ENCODE measurements at regions not wholly inside any gene's neighbourhood (a gene's known extent, or its start where the extent isn't known, plus 50 kb on each side); places are given as distances from the start of the nearest gene placed in this dataset.

GRCh38 chr6:56387621-56388414, 140.4 kb upstream of the COL21A1 start (continued):
- TF ChIP-seq, protein P1, sequence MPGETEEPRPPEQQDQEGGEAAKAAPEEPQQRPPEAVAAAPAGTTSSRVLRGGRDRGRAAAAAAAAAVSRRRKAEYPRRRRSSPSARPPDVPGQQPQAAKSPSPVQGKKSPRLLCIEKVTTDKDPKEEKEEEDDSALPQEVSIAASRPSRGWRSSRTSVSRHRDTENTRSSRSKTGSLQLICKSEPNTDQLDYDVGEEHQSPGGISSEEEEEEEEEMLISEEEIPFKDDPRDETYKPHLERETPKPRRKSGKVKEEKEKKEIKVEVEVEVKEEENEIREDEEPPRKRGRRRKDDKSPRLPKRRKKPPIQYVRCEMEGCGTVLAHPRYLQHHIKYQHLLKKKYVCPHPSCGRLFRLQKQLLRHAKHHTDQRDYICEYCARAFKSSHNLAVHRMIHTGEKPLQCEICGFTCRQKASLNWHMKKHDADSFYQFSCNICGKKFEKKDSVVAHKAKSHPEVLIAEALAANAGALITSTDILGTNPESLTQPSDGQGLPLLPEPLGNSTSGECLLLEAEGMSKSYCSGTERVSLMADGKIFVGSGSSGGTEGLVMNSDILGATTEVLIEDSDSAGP (CRISPR knock-in tag; IDR thresholded peaks at IDR 0.05; ENCODE audit: borderline replicate concordance): peak; percentile 39; the same call in 1 of the 2 replicates
- TF ChIP-seq ISL2 (CRISPR knock-in tag; IDR thresholded peaks at IDR 0.05) (peak; percentile 37; the same call in 1 of the 2 replicates), ZBTB4 (CRISPR knock-in tag; IDR thresholded peaks at IDR 0.05; ENCODE audit: borderline replicate concordance) (peak; percentile 59; the same call in 1 of the 2 replicates), NCOR1 (IDR thresholded peaks at IDR 0.05; ENCODE audit: borderline replicate concordance, low read length) (peak; percentile 19; the same call in 1 of the 2 replicates), ZSCAN21 (CRISPR knock-in tag; IDR thresholded peaks at IDR 0.05; ENCODE audit: borderline replicate concordance) (peak; percentile 81), PATZ1 (CRISPR knock-in tag; IDR thresholded peaks at IDR 0.05) (peak; percentile 57), ZNF720 (CRISPR knock-in tag; IDR thresholded peaks at IDR 0.05) (no peak), ZFY (CRISPR knock-in tag; IDR thresholded peaks at IDR 0.05) (peak; percentile 45), ZNF224 (CRISPR knock-in tag; IDR thresholded peaks at IDR 0.05) (0 out of 2 replicates have a peak, but pooled peaks have one; percentile 61), RXRA (CRISPR knock-in tag; IDR thresholded peaks at IDR 0.05) (peak; percentile 48; the same call in 1 of the 2 replicates), MAFK (conservative IDR thresholded peaks at IDR 0.05 in 1 of 2, IDR thresholded peaks at IDR 0.05 in 1 of 2; ENCODE audit: low read length in 2 of 2) (peak; percentile 70 to 86), ZNF556 (CRISPR knock-in tag; IDR thresholded peaks at IDR 0.05; ENCODE audit: borderline replicate concordance) (peak; percentile 33; the same call in 1 of the 2 replicates), ZBTB38 (CRISPR knock-in tag; IDR thresholded peaks at IDR 0.05) (0 out of 2 replicates have a peak, but pooled peaks have one; percentile 28), NCOA1 (CRISPR knock-in tag; IDR thresholded peaks at IDR 0.05) (peak; percentile 24; the same call in 1 of the 2 replicates), EEA1 (CRISPR knock-in tag; IDR thresholded peaks at IDR 0.05; ENCODE audit: borderline replicate concordance) (0 out of 2 replicates have a peak, but pooled peaks have one; percentile 46), SMAD3 (CRISPR knock-in tag; IDR thresholded peaks at IDR 0.05) (no peak), ZNF644 (CRISPR knock-in tag; IDR thresholded peaks at IDR 0.05; ENCODE audit: low read depth) (peak; percentile 69), SIN3A (IDR thresholded peaks at IDR 0.05; ENCODE audit: borderline replicate concordance, low read depth, low read length) (no peak), HDAC1 (CRISPR knock-in tag; IDR thresholded peaks at IDR 0.05) (peak; percentile 35; the same call in 1 of the 2 replicates), ZSCAN12 (CRISPR knock-in tag; IDR thresholded peaks at IDR 0.05) (no peak), PHF20 (CRISPR knock-in tag; IDR thresholded peaks at IDR 0.05) (peak; percentile 38; the same call in 1 of the 2 replicates), XRCC5 (optimal IDR thresholded peaks at IDR 0.05; ENCODE audit: low read length) (peak; percentile 65), KDM2A (CRISPR knock-in tag; IDR thresholded peaks at IDR 0.05; ENCODE audit: borderline replicate concordance, low read depth) (no peak)

All from HepG2 (cell line).